ENCODE measurements at regions not wholly inside any gene's neighbourhood (a gene's known extent, or its start where the extent isn't known, plus 50 kb on each side); places are given as distances from the start of the nearest gene placed in this dataset.
"Not testable (repeated sequence)": the region's sequence is repeated elsewhere in the genome, so short reads cannot be mapped to it uniquely, and the experiment has no call there.

DNA sequence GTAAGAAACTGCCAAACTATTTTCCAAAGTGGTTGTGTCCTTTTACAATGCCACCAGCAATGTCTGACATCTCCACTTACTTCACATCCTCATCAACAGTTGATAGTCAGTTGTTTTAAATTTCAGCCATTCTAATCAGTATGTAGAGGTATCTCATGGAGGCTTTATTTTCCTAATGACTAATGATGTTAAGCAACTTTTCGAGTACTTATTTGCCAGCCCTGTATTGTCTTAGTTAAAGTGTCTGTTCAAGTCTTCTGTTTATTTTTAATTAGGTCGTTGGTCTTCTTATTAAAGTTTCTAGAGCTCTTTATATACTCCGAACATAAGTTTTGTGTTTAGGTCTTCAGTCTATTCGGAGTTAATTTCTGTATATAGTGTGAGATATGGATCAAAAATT is 54.9 kb upstream of the NBPF12 start:
- DNase-seq (ENCODE audit: low read depth): peak; percentile 4
- H3K4me3 ChIP-seq (ENCODE audit: low read depth, low read length): not testable (repeated sequence)

DNA sequence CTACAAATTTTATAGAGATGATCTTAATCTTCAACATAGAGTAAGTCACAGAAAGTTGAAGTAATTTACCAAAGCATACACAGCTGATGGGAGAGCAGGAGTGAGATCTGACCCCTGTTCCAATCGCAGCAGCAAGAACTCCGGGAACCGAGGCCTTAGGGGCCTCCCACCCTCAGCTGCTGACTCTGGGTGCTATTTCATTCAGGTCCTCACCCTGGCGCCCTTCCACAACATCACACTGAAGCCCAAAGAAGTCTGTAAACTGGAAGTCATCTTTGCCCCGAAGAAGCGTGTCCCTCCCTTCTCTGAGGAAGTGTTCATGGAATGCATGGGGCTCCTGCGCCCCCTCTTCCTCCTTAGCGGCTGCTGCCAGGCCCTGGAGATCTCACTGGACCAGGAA is 57.0 kb upstream of the NBPF12 start:
- DNase-seq (ENCODE audit: low read depth); H3K4me3 ChIP-seq (ENCODE audit: low read depth, low read length): not testable (repeated sequence)

DNA sequence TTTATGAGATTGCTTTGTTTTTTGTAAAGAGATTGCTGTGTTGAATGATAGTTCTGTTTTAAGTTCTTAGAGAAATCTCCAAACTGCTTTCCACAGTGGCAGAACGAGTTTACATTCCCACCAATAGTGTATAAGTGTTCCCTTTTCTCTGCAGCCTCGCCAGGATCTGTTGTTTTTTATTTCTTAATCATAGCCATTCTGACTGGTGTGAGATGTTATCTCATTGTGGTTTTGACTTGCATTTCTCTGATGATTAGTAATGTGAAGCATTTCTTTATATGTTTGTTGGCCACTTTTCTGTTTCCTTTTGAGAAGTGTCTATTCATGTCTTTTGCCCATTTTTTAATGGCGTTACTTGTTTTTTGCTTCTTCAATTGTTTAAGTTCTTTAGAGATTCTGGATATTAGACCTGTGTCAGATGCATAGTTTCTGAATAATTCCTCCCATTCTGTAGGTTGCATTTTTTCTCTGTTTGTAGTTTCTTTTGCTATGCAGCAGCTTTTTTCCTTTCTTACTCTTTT is 74.3 kb upstream of the NBPF12 start:
- H3K4me3 ChIP-seq (ENCODE audit: low read depth, low read length); DNase-seq (ENCODE audit: low read depth): not testable (repeated sequence)

DNA sequence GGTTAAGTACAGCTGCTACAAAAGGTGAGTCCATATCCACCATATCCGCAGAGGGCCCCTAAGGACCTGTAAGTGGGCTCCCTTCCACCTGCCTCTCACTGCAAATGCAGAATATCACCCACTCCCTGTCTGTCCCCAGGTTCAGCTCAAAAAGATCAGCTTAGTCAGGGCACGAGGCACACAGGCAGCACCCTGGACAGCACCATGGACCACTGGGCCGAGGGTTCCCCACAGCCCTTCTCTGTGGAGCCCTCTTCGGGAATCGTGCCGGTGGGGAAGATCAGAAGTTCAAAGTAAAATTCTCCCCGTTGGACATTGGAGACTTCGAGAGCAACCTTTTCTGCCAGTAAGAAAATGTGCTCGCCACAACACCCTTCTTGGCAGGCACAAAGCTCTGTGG is 85.0 kb upstream of the NBPF12 start:
- DNase-seq (ENCODE audit: low read depth); H3K4me3 ChIP-seq (ENCODE audit: low read depth, low read length): not testable (repeated sequence)

DNA sequence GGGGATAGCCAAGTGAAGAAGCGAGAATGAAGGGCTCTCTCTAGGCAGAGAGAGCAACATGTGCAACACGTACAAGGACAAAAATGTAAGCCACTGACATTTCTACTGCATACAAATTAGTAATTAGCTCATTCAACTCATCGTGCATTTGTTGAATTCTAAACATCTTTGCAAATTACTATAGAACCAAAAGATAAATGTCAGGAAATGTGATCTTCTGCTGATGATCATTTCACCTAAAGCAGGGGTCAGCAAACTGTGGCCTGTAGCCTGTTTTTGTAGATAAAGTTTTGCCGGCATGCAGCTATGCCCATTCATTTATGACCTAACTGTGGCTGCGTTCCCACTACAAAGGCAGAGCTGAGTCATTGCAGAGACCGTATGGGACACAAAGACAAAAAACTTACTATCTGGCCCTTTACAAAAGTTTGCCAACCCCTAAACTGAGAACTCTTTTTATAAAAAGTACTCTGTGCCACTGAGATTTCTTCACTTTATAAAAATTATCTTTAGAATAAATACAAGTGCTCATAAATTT is 87.7 kb upstream of the NBPF12 start:
- DNase-seq (ENCODE audit: low read depth): not testable (repeated sequence)

DNA sequence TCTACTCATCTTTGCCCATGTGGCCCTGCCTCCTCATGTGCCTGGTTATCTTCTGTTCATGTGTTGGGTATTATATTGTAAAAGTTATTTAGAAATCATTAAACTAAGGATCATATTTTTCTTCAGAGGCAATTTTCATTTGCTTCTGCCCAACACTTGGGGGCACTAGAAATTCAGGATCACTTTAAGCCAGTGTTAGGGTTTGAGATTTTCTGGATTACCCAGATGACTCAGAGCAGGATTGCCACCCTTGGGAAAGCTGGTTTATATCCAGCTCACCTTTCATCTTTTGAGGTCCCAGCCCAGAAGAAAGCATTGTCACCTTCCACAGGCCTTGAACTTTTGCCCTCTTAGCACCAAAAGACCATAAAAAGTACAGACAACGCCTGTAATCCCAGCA is 99.4 kb upstream of the NBPF12 start:
- not testable (repeated sequence) for H3K4me3 ChIP-seq (ENCODE audit: low read depth, low read length); DNase-seq (ENCODE audit: low read depth)

More for the DNA sequence above, 87.7 kb upstream of the NBPF12 start:
- not testable (repeated sequence) for H3K4me3 ChIP-seq (ENCODE audit: low read depth, low read length)

DNA sequence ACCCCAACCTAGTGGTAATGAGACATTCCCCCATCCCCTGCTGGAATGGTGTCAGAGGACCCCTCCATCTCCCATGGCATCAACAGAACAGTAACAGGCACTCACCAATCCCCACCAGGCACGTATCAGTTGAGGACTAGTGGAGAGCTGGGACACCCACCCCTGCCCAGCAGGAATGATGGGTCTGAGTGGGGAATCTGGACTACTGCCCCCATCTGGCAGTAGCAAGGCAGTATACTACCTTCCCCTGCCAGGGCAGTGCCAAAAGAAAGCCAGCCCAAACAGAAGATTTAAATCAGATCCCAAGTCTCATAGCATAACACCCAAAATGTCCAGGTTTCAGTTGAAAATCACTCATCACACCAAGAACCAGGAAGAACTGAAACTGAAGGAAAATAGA is 111.2 kb upstream of the NBPF12 start:
- DNase-seq (ENCODE audit: low read depth): not testable (repeated sequence)

DNA sequence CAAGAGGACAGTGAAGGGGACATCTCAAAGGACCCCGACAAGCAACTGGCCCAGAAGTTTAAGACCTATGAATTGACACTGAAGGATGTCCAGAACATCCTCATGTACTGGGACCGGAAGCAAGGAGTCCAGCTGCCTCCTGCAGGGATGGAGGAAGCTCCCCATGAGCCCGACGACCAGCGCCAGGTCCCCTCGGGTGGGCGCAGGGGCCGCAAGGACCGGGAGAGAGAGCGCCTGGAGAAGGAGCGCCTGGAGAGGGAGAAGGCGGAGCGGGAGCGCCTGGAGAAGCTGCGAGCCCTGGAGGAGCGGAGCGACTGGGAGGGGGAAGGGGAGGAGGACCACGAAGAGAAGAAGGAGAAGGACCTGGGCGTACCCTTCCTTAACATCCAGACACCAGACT is 143.9 kb upstream of the NBPF12 start:
- not testable (repeated sequence) for DNase-seq (ENCODE audit: low read depth); H3K4me3 ChIP-seq (ENCODE audit: low read depth, low read length)

More for the DNA sequence above, 111.2 kb upstream of the NBPF12 start:
- H3K4me3 ChIP-seq (ENCODE audit: low read depth, low read length): not testable (repeated sequence)

DNA sequence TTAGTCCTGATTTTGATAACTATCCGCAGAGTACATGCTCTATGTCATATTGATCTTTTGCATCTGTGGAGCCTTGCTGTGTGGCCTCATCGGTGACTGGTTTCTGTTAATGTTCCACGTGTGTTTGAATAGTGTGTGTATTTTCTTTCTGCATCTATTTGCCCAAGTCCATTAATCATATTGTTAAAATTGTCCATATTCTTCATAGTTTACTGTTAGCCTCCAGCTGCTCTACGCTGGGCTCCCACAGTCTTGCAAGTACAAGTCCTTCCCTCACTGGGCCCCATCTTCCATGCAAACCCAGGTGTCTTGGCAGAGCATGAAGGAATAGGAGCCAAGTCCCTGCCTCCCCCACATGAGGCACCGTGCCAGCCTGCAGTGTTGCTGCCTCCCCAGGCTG is 145.4 kb upstream of the NBPF12 start:
- not testable (repeated sequence) for DNase-seq (ENCODE audit: low read depth)

DNA sequence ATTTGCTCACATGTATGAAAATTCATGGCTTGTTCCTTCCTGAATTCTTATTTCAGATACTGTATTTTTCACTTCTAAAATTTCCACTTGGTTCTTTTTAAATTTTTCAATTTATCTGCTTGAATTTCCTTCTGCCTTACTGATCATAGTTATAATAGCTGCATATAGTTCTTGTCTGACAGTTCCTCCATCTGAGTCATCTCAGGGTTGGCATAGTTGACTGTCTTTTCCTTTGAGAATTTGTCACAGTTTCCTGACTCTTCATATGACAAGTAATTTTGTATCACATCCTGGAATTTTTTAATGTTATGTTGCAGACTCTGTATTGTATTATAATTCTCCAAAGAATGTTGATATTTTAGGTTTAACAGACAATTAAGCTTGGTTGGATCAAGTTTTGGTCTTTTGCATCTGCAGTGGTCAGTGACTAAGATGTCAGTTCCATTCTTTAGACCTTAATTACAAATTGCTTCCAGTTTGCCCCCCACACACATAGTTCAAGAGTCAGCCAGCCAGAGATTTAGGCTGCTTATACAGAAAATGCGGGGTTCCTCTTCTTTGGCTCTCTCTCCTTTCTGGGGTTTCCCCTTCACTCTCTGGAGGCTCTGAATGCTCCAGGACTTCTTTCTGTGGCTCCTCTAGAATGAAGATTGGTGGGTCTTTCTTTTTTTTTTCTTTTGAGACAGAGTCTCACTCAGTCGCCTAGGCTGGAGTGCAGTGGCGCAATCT is 153.7 kb upstream of the NBPF12 start:
- not testable (repeated sequence) for DNase-seq (ENCODE audit: low read depth); H3K4me3 ChIP-seq (ENCODE audit: low read depth, low read length)

More for the DNA sequence above, 145.4 kb upstream of the NBPF12 start:
- H3K4me3 ChIP-seq (ENCODE audit: low read depth, low read length): not testable (repeated sequence)

DNA sequence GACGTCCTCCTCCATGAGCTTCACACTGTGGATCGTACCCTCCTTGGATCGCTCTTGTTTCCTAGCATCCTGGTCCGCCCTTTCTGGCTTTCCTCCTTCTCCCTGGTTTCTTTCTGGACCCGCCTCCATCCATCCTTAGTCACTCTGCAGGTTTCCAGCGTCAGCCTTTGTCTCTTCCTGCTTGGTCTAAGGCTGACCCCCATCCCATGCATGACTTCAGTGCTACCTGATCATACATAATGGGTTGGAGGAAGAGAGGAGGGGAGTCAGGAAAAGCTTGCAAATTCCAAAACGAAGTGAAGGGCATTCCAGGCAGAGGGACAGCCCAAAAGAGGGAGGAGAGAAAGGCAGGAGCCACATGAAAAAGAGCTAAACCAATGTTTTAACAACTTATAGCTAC is 156.9 kb upstream of the NBPF12 start:
- H3K4me3 ChIP-seq (ENCODE audit: low read depth, low read length); DNase-seq (ENCODE audit: low read depth): not testable (repeated sequence)

DNA sequence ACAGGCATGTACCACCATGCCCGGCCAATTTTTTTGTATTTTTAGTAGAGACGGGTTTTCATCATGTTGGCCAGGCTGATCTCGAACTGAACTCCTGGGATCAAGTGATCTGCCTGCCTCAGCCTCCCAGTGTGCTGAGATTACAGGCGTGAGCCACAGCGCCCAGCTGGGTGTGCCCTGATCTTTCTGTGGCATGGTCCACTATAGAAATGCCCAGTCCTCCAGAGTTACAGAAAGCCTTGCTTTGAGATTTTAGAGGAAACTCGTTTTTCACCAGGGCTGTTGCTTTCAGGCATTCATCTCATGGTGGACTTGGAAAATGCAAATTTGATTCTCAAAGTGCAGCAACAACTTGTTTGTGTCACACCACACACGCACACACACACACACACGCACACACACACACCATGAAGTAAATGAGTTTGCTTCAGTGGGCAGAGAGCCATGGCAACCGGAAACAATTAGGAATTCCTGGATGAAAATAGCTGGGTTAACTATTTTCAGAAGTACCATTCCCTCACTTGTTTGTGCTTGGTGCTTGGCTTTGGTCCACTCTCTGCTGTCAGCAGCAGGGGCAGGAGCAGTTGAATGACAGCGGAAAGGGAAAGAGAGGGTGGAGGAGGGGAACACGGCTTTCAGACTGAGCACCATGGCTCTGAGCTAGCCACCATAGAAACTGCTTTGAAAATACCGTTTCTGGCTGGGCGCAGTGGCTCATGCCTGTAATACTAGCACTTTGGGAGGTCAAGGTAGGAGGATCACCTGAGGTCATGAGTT is 160.1 kb upstream of the NBPF12 start:
- peak; percentile 93 for DNase-seq (ENCODE audit: low read depth)
- not testable (repeated sequence) for H3K4me3 ChIP-seq (ENCODE audit: low read depth, low read length)

DNA sequence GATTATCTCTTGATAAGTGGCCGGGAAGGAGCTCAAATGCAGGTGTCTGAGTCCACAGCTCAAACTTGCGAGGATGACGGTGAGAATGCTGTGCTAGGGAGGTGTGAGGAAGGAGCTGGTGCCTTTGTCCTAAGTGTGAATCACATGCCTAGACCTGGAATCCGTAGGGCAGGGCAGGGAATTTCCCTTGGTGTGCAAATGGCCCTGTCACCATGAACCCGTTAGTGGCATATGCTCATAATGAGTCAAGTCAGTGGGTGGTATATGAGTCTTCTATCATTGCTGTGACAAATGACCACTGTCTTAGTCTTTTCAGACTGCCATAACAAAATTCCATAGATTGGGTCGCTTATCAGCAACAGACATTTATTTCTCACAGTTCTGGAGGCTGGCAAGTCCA is 163.1 kb upstream of the NBPF12 start:
- H3K4me3 ChIP-seq (ENCODE audit: low read depth, low read length); DNase-seq (ENCODE audit: low read depth): not testable (repeated sequence)

DNA sequence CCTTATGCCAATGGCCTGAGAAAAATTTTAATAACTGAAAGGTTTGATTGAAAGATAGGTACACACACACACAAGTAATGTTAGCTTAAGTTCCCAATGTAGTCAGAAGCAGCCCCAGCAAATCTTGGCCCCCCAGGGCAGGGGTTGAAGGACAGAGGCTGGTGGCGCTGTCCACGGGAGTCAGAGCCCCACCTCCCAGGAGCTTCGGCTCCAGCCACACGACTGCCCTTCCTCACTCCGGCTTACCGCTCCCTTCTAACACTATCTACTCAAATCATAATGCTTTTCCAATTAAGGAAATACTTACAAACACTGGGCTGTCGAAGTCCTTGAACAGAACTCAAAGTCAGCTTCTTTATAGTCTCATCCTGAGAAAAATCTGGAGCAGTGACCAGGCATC is 163.9 kb upstream of the NBPF12 start:
- H3K4me3 ChIP-seq (ENCODE audit: low read depth, low read length); DNase-seq (ENCODE audit: low read depth): not testable (repeated sequence)

DNA sequence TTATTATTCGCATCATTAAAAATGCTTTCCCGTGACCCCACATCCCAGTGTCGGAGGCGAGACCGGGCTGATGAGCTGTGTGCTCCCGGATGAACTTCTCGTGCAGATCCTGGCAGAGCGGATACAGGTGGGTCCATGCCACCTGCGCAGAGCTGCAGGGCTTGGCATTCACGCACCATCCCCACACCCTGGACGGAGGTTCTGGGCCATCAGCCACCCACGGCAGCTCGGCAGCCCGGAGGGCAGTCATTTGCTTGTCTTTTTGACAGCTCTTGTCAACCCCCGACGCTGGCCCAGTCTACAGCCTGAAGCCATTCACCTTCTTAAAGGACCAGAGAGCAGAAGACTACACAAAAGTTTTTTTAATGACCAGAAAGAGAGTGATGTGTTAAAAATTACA is 166.7 kb upstream of the NBPF12 start:
- not testable (repeated sequence) for DNase-seq (ENCODE audit: low read depth); H3K4me3 ChIP-seq (ENCODE audit: low read depth, low read length)

DNA sequence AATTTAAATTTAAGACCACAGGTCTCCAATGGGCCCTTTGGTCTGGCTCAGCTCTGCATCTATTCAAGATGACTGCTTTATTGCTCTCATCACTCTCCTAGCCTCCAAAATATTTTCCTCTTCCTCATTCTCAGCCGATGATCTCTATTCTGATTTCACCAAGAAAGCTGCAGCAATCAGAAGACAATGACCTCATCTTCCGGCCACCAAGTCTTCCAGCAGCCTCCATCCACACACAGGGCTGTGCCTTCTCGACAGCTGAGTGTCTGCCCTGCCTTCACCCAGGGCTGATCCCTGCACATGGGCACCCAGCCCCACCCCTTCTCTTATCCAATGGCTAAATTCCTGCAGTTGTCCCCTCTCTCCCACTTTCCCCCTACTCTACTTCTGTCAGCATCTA is 167.1 kb upstream of the NBPF12 start:
- not testable (repeated sequence) for DNase-seq (ENCODE audit: low read depth); H3K4me3 ChIP-seq (ENCODE audit: low read depth, low read length)

DNA sequence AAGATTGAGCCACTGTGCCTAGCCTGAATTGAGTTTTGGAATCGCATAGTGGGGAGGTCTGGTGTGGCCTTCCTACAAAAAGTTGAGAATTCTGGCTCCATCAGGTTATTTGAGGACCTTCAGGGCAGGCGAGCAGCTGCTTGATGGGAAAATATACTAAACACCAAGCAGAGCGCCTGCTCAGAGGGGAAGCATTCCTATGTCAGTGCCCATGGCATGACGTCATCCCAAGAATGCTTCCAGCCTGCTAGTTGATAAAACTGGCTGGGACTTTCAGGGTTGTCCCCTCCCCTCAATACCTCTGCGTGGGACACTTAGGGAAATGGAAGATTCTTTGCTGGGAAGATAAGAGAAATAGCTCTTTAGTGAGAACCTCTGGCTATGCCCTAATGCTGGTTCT is 174.9 kb upstream of the NBPF12 start:
- not testable (repeated sequence) for H3K4me3 ChIP-seq (ENCODE audit: low read depth, low read length); DNase-seq (ENCODE audit: low read depth)

DNA sequence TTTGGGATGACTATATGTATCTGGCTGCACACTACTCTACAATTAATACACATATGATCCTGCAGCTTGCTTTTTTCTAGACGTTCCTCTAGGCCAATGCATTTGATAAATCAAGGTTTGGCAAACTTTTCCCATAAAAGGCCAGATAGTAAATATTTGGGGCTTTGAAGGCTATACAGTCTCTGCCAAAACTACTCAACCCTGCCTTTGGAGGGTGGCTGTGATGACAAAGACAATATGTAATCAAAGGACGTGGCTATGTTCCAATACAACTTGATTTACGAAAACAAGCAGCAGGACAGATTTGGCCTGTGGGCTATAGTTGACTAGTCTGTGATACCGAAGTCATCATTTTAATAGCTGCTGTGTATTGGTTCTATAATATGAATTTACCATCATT is 181.3 kb upstream of the NBPF12 start:
- DNase-seq (ENCODE audit: low read depth); H3K4me3 ChIP-seq (ENCODE audit: low read depth, low read length): not testable (repeated sequence)
